Activated naive CD4-positive, alpha-beta T cell treated with anti-CD3 and anti-CD28 coated beads, Interleukin-2, amount 50 U/mL, for 24 hours (primary cell): ENCODE measurements at regions not wholly inside any gene's neighbourhood (a gene's known extent, or its start where the extent isn't known, plus 50 kb on each side); places are given as distances from the start of the nearest gene placed in this dataset.
"Not testable (repeated sequence)": the region's sequence is repeated elsewhere in the genome, so short reads cannot be mapped to it uniquely, and the experiment has no call there.

Source experiments
- H3K27ac Mint-ChIP-seq: one replicate; pipeline ENCODE4 v1.8.0; 2021; ENCODE audit warnings: mild to moderate bottlenecking, mixed read lengths
- H3K27me3 Mint-ChIP-seq: one replicate; pipeline ENCODE4 v1.8.0; 2021; ENCODE audit warnings: mixed read lengths
- H3K36me3 Mint-ChIP-seq: one replicate; pipeline ENCODE4 v1.8.0; 2021; ENCODE audit warnings: mixed read lengths
- H3K4me1 Mint-ChIP-seq: one replicate; pipeline ENCODE4 v1.8.0; 2021; ENCODE audit warnings: mixed read lengths
- H3K4me3 Mint-ChIP-seq: one replicate; pipeline ENCODE4 v1.8.0; 2021; ENCODE audit warnings: mild to moderate bottlenecking, mixed read lengths
- H3K9me3 Mint-ChIP-seq: one replicate; pipeline ENCODE4 v1.8.0; 2021; ENCODE audit warnings: mixed read lengths

DNA sequence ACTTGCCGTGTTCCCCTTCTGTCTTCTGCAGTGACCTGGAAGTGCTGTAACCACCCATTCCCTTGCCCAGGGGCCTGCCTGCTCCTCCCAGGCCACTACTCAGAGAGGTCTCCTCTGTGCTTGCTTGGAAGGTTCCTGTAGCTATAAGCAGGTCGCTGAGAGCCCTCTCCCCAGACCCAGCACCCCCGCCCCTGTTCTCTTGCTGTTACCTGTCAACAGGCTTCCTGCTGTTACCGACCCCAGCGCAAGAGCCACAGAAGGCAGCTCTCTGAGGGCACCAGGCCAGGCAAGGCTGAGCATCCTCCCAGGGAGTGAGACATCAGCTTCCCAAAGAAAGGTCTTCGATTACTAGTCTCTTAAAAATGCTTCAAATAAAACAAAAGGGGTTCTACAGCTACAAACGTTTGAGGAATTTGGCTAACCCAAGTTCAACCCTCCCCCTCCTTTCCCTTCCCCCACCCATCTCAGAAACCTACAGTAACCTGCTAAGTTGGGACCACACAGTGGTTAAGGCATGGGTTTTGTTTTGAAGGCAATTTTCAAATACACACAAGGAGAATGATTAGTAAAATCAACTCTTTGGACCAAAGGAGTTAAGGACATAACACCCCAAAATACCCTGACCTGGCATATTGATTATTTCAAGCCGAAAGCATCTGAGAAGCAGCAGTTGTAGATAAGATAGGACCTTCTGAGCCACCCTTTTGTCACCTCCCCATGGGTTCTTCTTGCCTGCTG, 74.9 kb upstream of the MFGE8 start:
- no peaks in the 10 kb centered on the region for H3K4me1 Mint-ChIP-seq
- H3K9me3 Mint-ChIP-seq = no peaks in the 10 kb centered on the region
- H3K27ac Mint-ChIP-seq = no peak overlapping the region
- no peaks in the 10 kb centered on the region for H3K27me3 Mint-ChIP-seq
- H3K36me3 Mint-ChIP-seq = no peaks in the 10 kb centered on the region
- no peak overlapping the region for H3K4me3 Mint-ChIP-seq

DNA sequence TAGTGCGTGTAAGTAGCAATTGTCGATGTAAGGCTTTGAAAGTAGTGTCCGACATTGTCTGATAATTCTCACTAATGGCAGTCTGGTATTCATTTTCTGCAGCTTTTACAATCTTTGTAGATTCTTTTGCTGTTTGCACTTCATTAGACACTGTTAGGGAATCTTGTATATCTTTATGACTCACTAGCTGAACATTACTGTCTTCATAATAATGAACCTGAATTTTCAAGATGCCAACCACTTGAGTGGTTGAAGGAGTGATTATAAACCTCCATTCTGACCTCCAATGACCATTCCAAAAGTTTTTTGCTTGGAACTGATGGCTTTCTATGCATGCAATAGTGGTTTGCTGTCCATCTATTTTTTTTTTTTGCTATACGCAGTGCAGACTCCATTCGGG, 76.4 kb upstream of the MFGE8 start:
- Mint-ChIP-seq H3K4me1 (no peaks in the 10 kb centered on the region), H3K27ac (no peak overlapping the region), H3K9me3 (no peaks in the 10 kb centered on the region), H3K36me3 (no peaks in the 10 kb centered on the region), H3K4me3 (no peak overlapping the region), H3K27me3 (no peaks in the 10 kb centered on the region)

GRCh38 chr15:88990185-88990679, 77.1 kb upstream of the MFGE8 start:
- H3K4me3 Mint-ChIP-seq = no peak overlapping the region
- H3K4me1 Mint-ChIP-seq = no peaks in the 10 kb centered on the region
- H3K36me3 Mint-ChIP-seq = no peaks in the 10 kb centered on the region
- H3K27me3 Mint-ChIP-seq = no peaks in the 10 kb centered on the region
- H3K9me3 Mint-ChIP-seq = no peaks in the 10 kb centered on the region
- no peak overlapping the region for H3K27ac Mint-ChIP-seq

GRCh38 chr15:88992216-88992615, 79.0 kb upstream of the MFGE8 start:
- peak overlapping the region; percentile 73 for H3K27ac Mint-ChIP-seq
- no peaks in the 10 kb centered on the region for H3K4me1 Mint-ChIP-seq
- no peaks in the 10 kb centered on the region for H3K9me3 Mint-ChIP-seq
- no peaks in the 10 kb centered on the region for H3K27me3 Mint-ChIP-seq
- H3K36me3 Mint-ChIP-seq = no peaks in the 10 kb centered on the region
- no peak overlapping the region for H3K4me3 Mint-ChIP-seq

GRCh38 chr15:88992912-88993376, 79.8 kb upstream of the MFGE8 start:
- Mint-ChIP-seq H3K36me3 (no peaks in the 10 kb centered on the region), H3K27me3 (no peaks in the 10 kb centered on the region), H3K4me3 (no peak overlapping the region), H3K9me3 (no peaks in the 10 kb centered on the region), H3K4me1 (no peaks in the 10 kb centered on the region), H3K27ac (no peak overlapping the region)

DNA sequence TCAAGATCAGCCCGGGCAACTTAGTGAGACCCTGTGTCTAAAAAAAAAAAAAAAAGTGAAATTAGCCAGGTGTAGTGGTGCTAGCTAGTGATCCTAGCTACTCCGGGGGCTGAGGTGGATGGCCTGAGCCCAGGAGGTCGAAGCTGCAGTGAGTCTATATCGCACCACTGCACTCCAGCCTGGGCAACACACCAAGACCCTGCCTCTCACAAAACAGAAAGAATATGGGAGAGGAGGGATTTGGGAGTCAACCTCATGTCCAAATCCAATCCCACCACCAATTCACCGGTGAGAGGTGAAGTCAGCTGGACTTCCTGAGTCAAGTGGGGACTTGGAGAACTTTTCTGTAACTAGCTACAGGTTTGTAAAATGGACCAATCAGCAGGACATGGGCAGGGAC, 80.5 kb upstream of the MFGE8 start:
- H3K27ac Mint-ChIP-seq = no peak overlapping the region
- no peaks in the 10 kb centered on the region for H3K36me3 Mint-ChIP-seq
- no peaks in the 10 kb centered on the region for H3K9me3 Mint-ChIP-seq
- no peaks in the 10 kb centered on the region for H3K4me1 Mint-ChIP-seq
- no peak overlapping the region for H3K4me3 Mint-ChIP-seq
- H3K27me3 Mint-ChIP-seq = no peaks in the 10 kb centered on the region

- H3K27ac Mint-ChIP-seq = no peak overlapping the region
- H3K4me3 Mint-ChIP-seq = no peak overlapping the region
- H3K36me3 Mint-ChIP-seq = no peaks in the 10 kb centered on the region
- no peaks in the 10 kb centered on the region for H3K27me3 Mint-ChIP-seq
- H3K4me1 Mint-ChIP-seq = no peaks in the 10 kb centered on the region
- H3K9me3 Mint-ChIP-seq = no peaks in the 10 kb centered on the region
These were observed 81.1 kb upstream of the MFGE8 start for GRCh38 chr15:88994286-88994685.

DNA sequence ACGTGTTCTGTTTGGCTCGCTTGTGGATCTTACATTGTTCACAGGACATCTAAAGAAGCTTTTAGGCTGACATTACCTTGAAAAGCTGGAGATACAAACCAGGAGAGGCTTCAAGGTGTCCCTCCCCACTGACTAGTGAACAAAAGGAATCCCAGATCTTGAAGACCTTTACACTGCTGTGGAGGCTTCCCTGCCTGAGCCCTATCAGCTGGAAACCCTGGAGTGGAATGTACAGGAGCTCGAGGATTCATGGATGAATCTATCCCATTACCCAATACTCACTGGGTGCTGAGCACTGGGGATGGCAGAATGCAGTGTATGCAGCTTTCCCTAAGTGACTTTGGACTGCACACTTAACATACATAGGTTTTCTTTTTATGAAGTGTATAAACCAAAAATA, 82.3 kb upstream of the MFGE8 start:
- Mint-ChIP-seq H3K4me3 (no peak overlapping the region), H3K27me3 (no peaks in the 10 kb centered on the region), H3K4me1 (no peaks in the 10 kb centered on the region), H3K9me3 (no peaks in the 10 kb centered on the region), H3K36me3 (no peaks in the 10 kb centered on the region), H3K27ac (no peak overlapping the region)

DNA sequence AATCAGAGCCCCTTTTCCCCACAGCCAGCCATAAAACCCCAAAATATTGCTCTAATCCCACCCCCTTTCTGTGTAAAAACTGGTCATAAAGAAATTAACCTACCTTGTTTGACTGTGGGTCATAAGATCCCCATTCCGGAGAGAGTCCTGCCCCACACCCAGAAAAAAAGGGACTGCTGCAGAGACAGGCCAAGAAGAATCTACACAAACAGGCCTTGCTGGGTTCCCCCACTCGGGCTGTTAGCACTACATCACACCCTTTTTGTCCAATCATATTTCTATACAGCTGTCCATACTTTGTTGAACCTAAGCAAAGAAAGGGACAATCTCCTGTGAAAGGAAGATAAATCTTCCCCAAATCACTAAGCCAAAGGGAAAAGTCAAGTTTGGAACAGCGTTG, 84.4 kb upstream of the MFGE8 start:
- Mint-ChIP-seq H3K4me3 (no peak overlapping the region), H3K9me3 (no peaks in the 10 kb centered on the region), H3K4me1 (peaks cover 3% of the 10 kb centered on the region), H3K27me3 (no peaks in the 10 kb centered on the region), H3K27ac (no peak overlapping the region), H3K36me3 (no peaks in the 10 kb centered on the region)

GRCh38 chr15:88998980-88999713, 86.0 kb upstream of the MFGE8 start:
- H3K27ac Mint-ChIP-seq = no peak overlapping the region
- no peaks in the 10 kb centered on the region for H3K36me3 Mint-ChIP-seq
- H3K4me3 Mint-ChIP-seq = no peak overlapping the region
- no peaks in the 10 kb centered on the region for H3K9me3 Mint-ChIP-seq
- H3K4me1 Mint-ChIP-seq = peaks cover 3% of the 10 kb centered on the region
- no peaks in the 10 kb centered on the region for H3K27me3 Mint-ChIP-seq

GRCh38 chr15:89001708-89002275, 86.5 kb upstream of the ABHD2 start:
- H3K4me1 Mint-ChIP-seq, H3K27me3 Mint-ChIP-seq, H3K27ac Mint-ChIP-seq, H3K36me3 Mint-ChIP-seq, H3K9me3 Mint-ChIP-seq, H3K4me3 Mint-ChIP-seq: not testable (repeated sequence)

- Mint-ChIP-seq H3K4me1 (peaks cover 3% of the 10 kb centered on the region), H3K36me3 (no peaks in the 10 kb centered on the region), H3K27me3 (no peaks in the 10 kb centered on the region), H3K9me3 (no peaks in the 10 kb centered on the region), H3K4me3 (no peak overlapping the region), H3K27ac (no peak overlapping the region)
These were observed 85.9 kb upstream of the ABHD2 start for GRCh38 chr15:89002281-89002761.

GRCh38 chr15:89002830-89003229, 85.4 kb upstream of the ABHD2 start:
- H3K4me1 Mint-ChIP-seq = peaks cover 3% of the 10 kb centered on the region
- H3K36me3 Mint-ChIP-seq = no peaks in the 10 kb centered on the region
- no peak overlapping the region for H3K4me3 Mint-ChIP-seq
- no peaks in the 10 kb centered on the region for H3K9me3 Mint-ChIP-seq
- no peaks in the 10 kb centered on the region for H3K27me3 Mint-ChIP-seq
- H3K27ac Mint-ChIP-seq = no peak overlapping the region

DNA sequence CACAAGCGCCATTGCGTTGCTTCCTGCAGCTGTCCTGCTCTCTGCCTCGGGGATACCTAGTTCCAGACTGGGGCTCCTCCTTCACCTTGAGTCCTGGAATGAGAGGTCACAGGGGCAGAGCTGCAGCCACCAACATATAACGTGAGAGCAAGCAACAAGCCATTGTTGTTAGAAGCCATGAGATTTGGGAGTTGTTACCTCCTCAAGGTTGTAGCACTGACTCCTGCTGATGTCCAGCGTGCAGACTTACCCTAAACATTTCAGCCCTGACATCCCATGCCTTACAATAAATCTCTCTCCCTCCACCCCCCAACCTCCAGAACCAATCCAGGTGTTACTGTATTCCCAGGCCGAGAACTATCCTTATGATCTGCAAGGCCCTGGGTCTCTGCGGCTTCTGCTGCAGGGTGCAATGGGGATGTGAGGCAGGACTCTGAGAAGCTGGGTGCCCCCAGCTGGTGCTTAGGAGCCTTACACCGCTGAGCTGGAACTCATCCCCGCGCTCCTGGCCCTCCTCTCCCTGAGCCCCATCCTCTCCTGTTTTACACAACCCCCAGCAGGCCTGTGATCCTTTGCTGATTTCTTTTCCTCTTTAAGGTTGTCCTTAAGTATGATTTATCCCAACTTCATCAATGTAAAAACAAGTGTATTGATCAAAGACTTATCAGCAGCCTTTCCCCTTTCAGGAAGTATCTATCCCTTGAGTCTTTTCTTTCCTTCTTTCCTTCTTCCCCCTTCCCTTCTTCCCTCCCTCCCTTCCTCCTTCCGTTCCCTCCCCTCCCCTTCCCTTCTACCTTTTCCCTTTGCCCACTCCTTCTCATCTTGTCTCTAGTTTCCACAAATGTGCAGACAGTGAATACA, 84.2 kb upstream of the ABHD2 start:
- Mint-ChIP-seq H3K4me1 (peaks cover 3% of the 10 kb centered on the region), H3K9me3 (no peaks in the 10 kb centered on the region), H3K27ac (no peak overlapping the region), H3K27me3 (no peaks in the 10 kb centered on the region), H3K36me3 (no peaks in the 10 kb centered on the region), H3K4me3 (no peak overlapping the region)

DNA sequence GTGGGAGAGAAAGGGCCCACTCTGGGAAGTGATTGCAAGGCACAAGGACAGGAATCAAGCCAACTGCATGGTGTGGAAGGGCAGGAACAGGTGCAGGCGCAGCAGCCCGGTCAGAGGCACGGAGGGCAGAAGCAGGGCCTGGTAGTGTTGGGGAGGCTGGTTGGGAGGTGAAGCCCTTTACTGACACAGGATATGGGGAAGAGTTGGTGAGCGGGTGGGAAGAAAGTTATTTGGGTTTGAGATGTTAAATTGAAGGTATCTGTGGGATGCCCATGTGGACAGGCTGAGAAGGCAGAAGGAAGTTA, 83.6 kb upstream of the ABHD2 start:
- H3K9me3 Mint-ChIP-seq = no peaks in the 10 kb centered on the region
- H3K27me3 Mint-ChIP-seq = no peaks in the 10 kb centered on the region
- H3K4me3 Mint-ChIP-seq = no peak overlapping the region
- H3K36me3 Mint-ChIP-seq = no peaks in the 10 kb centered on the region
- no peak overlapping the region for H3K27ac Mint-ChIP-seq
- peaks cover 3% of the 10 kb centered on the region for H3K4me1 Mint-ChIP-seq
